Neural cell (in vitro differentiated cells): ENCODE measurements at regions not wholly inside any gene's neighbourhood (a gene's known extent, or its start where the extent isn't known, plus 50 kb on each side); places are given as distances from the start of the nearest gene placed in this dataset.

Experiments
- H2AFZ ChIP-seq: fragments of 200-600, 300-800 bp; sonication (generic), shearing (Covaris generic); 2 replicates; pipeline ENCODE4 v1.6.0; 2014; ENCODE audit warnings: low read depth, mild to moderate bottlenecking, antibody characterized with exemption, low read length, moderate library complexity
- H3F3A ChIP-seq: fragments of 200-600 bp; shearing (Covaris generic); 2 replicates; pipeline ENCODE4 v1.6.1; 2016; ENCODE audit warnings: mild to moderate bottlenecking, moderate library complexity, mixed read lengths, antibody characterized with exemption, low read length; ENCODE audit not compliant: insufficient read depth, poor library complexity, severe bottlenecking
- H3K27ac ChIP-seq: fragments of 200-600, 300-800 bp; sonication (generic), shearing (Covaris generic); 2 replicates; pipeline ENCODE4 v1.5.1; 2014; ENCODE audit warnings: mild to moderate bottlenecking, low read length, moderate library complexity
- H3K27me3 ChIP-seq: fragments of 300-800, 200-600 bp; sonication (generic), shearing (Covaris generic); 2 replicates; pipeline ENCODE4 v1.6.0; 2014; ENCODE audit warnings: mild to moderate bottlenecking, low read depth, low read length, moderate library complexity; ENCODE audit not compliant: insufficient read depth
- H3K36me3 ChIP-seq: fragments of 300-800, 200-600 bp; sonication (generic), shearing (Covaris generic); 2 replicates; pipeline ENCODE4 v1.5.1; 2014; ENCODE audit warnings: mild to moderate bottlenecking, antibody characterized with exemption, low read length, moderate library complexity; ENCODE audit not compliant: insufficient read depth
- H3K4me2 ChIP-seq: fragments of 300-800, 200-600 bp; sonication (generic), shearing (Covaris generic); 2 replicates; pipeline ENCODE4 v1.6.0; 2014; ENCODE audit warnings: mild to moderate bottlenecking, low read length
- H3K4me3 ChIP-seq: fragments of 300-800, 200-600 bp; sonication (generic), shearing (Covaris generic); 2 replicates; pipeline ENCODE4 v1.5.1; 2014; ENCODE audit warnings: mild to moderate bottlenecking, low read length, moderate library complexity
- H3K79me2 ChIP-seq: fragments of 200-600 bp; shearing (Covaris generic); replicated peaks from 2 replicates; pipeline ENCODE4 v1.6.0; 2014; ENCODE audit warnings: mild to moderate bottlenecking, low read length, moderate library complexity; ENCODE audit not compliant: insufficient read depth
- H3K9ac ChIP-seq: fragments of 300-800, 200-600 bp; sonication (generic), shearing (Covaris generic); 2 replicates; pipeline ENCODE4 v1.6.1; 2016; ENCODE audit warnings: mild to moderate bottlenecking, low read length, mixed read lengths
- H3K9me2 ChIP-seq: fragments of 200-600 bp; shearing (Covaris generic); 2 replicates; pipeline ENCODE4 v1.6.1; 2016; ENCODE audit warnings: mild to moderate bottlenecking, low read length, mixed read lengths; ENCODE audit not compliant: insufficient read depth
- H3K9me3 ChIP-seq: fragments of 200-600, 300-800 bp; sonication (generic), shearing (Covaris generic); 2 replicates; pipeline ENCODE4 v1.6.1; 2016; ENCODE audit warnings: mild to moderate bottlenecking, mixed run types, low read length, moderate library complexity, mixed read lengths
- H4K20me1 ChIP-seq: fragments of 200-600 bp; shearing (Covaris generic); 2 replicates; pipeline ENCODE4 v1.6.1; 2016; ENCODE audit warnings: mild to moderate bottlenecking, mixed run types; ENCODE audit not compliant: insufficient read depth
- CTCF ChIP-seq: fragments of 450-650 bp; IDR thresholded peaks from 2 replicates; pipeline ENCODE4 v1.5.1; 2014; ENCODE audit warnings: antibody characterized with exemption, mild to moderate bottlenecking, moderate library complexity; ENCODE audit not compliant: poor library complexity, severe bottlenecking
- EP300 ChIP-seq: fragments of 450-650 bp; conservative IDR thresholded peaks from 2 replicates; pipeline ENCODE4 v1.6.1; 2014; ENCODE audit warnings: antibody characterized with exemption, mild to moderate bottlenecking, moderate library complexity; ENCODE audit not compliant: poor library complexity, severe bottlenecking
- EZH2 ChIP-seq: fragments of 200-600, 300-800 bp; shearing (Covaris generic), sonication (generic); IDR thresholded peaks from 2 replicates; pipeline ENCODE4 v1.6.1; 2014; ENCODE audit warnings: antibody characterized with exemption, low read length, borderline replicate concordance, mild to moderate bottlenecking; ENCODE audit not compliant: insufficient read depth, poor library complexity, severe bottlenecking
- MXI1 ChIP-seq: fragments of 450-650 bp; conservative IDR thresholded peaks from 2 replicates; pipeline ENCODE4 v1.6.1; 2014; ENCODE audit warnings: antibody characterized with exemption, mild to moderate bottlenecking; ENCODE audit not compliant: poor library complexity, severe bottlenecking
- POLR2AphosphoS5 ChIP-seq: IDR thresholded peaks from 2 replicates; pipeline ENCODE4 v1.6.1; 2012
- RAD21 ChIP-seq: fragments of 450-650 bp; conservative IDR thresholded peaks from 2 replicates; pipeline ENCODE4 v1.6.1; 2014; ENCODE audit warnings: antibody characterized with exemption, mild to moderate bottlenecking, moderate library complexity
- REST ChIP-seq: IDR thresholded peaks from 2 replicates; pipeline ENCODE4 v1.6.1; 2012; ENCODE audit warnings: borderline replicate concordance
- SMC3 ChIP-seq: fragments of 450-650 bp; conservative IDR thresholded peaks from 2 replicates; pipeline ENCODE4 v1.6.1; 2014; ENCODE audit warnings: antibody characterized with exemption, mild to moderate bottlenecking, moderate library complexity; ENCODE audit not compliant: poor library complexity
- TAF1 ChIP-seq: IDR thresholded peaks from 2 replicates; pipeline ENCODE4 v1.6.1; 2012; ENCODE audit warnings: low read depth

GRCh38 chr10:10138685-10139084 lies 879.0 kb upstream of the CELF2 start (continued):
- TF ChIP-seq CTCF: no peak

GRCh38 chr10:10141782-10142382 lies 875.8 kb upstream of the CELF2 start:
- Histone ChIP-seq H3K4me2 (no peak overlapping the region), H3K27ac (no peak overlapping the region), H3K9me2 (no peaks in the 10 kb centered on the region), H3K4me3 (no peak overlapping the region), H3K79me2 (no peaks in the 10 kb centered on the region), H3K36me3 (no peaks in the 10 kb centered on the region), H3F3A (no peaks in the 10 kb centered on the region), H3K9ac (no peak overlapping the region), H2AFZ (no peak overlapping the region), H4K20me1 (no peaks in the 10 kb centered on the region), H3K9me3 (no peaks in the 10 kb centered on the region), H3K27me3 (no peaks in the 10 kb centered on the region)
- TF ChIP-seq POLR2AphosphoS5 (no peak), MXI1 (no peak), SMC3 (no peak), CTCF (no peak), REST (no peak), EP300 (no peak), EZH2 (no peak), TAF1 (no peak)

- no peaks in the 10 kb centered on the region for H3K27me3 ChIP-seq
- H3K4me3 ChIP-seq: no peak overlapping the region
- H2AFZ ChIP-seq: no peak overlapping the region
- H3K79me2 ChIP-seq: no peaks in the 10 kb centered on the region
- no peaks in the 10 kb centered on the region for H3K9me2 ChIP-seq
- no peaks in the 10 kb centered on the region for H4K20me1 ChIP-seq
- no peaks in the 10 kb centered on the region for H3K9me3 ChIP-seq
- no peaks in the 10 kb centered on the region for H3F3A ChIP-seq
- TF ChIP-seq EZH2 (no peak), SMC3 (no peak), EP300 (no peak), MXI1 (no peak), RAD21 (no peak), TAF1 (no peak), CTCF (no peak)
- no peak overlapping the region for H3K27ac ChIP-seq
- H3K36me3 ChIP-seq: no peaks in the 10 kb centered on the region
- no peak overlapping the region for H3K4me2 ChIP-seq
- H3K9ac ChIP-seq: no peak overlapping the region
Measured at GRCh38 chr10:10146604-10147003, 871.1 kb upstream of the CELF2 start.
